HepG2 (cell line): ENCODE measurements at regions not wholly inside any gene's neighbourhood (a gene's known extent, or its start where the extent isn't known, plus 50 kb on each side); places are given as distances from the start of the nearest gene placed in this dataset.

ENCODE experiments used
- ATF6 ChIP-seq: sonication (generic); formaldehyde crosslinking; conservative IDR thresholded peaks from 2 replicates; pipeline ENCODE4 v1.4.0; 2020; ENCODE audit warnings: missing genetic modification reagents
- CEBPB ChIP-seq: IDR thresholded peaks from 2 replicates; pipeline ENCODE4 v1.6.1; 2011; ENCODE audit warnings: low read depth, low read length, improper control_type of control experiment, borderline replicate concordance
- CTCF ChIP-seq: sonication (generic); formaldehyde crosslinking; IDR thresholded peaks from 2 replicates; pipeline ENCODE4 v1.5.0; 2020; ENCODE audit warnings: mild to moderate bottlenecking, missing genetic modification reagents, moderate library complexity
- MLLT10 ChIP-seq: sonication (generic); formaldehyde crosslinking; IDR thresholded peaks from 2 replicates; pipeline ENCODE4 v1.4.0; 2020; ENCODE audit warnings: missing genetic modification reagents
- MTA3 ChIP-seq: sonication (generic); formaldehyde crosslinking; IDR thresholded peaks from 2 replicates; pipeline ENCODE4 v1.4.0; 2020; ENCODE audit warnings: missing genetic modification reagents
- MYC ChIP-seq: sonication (generic); formaldehyde crosslinking; IDR thresholded peaks from 2 replicates; pipeline ENCODE4 v1.9.0; 2021; ENCODE audit warnings: missing genetic modification reagents, borderline replicate concordance
- NFRKB ChIP-seq: fragments of 450-650 bp; IDR thresholded peaks from 2 replicates; pipeline ENCODE4 v1.6.1; 2017
- PCBP1 ChIP-seq: fragments of 200-400 bp; formaldehyde crosslinking; IDR thresholded peaks from 2 replicates; pipeline ENCODE4 v1.6.1; 2017; ENCODE audit warnings: mild to moderate bottlenecking, low read depth, low read length, borderline replicate concordance
- SMARCC2 ChIP-seq: fragments of 450-650 bp; IDR thresholded peaks from 2 replicates; pipeline ENCODE4 v1.6.1; 2017; ENCODE audit warnings: antibody characterized with exemption, mild to moderate bottlenecking
- SMC3 ChIP-seq: IDR thresholded peaks from 2 replicates; pipeline ENCODE4 v1.6.1; 2011; ENCODE audit warnings: low read length, improper control_type of control experiment
- SNRNP70 ChIP-seq: fragments of 200-400 bp; formaldehyde crosslinking; IDR thresholded peaks from 2 replicates; pipeline ENCODE4 v1.6.1; 2017; ENCODE audit warnings: mild to moderate bottlenecking, low read depth, low read length, moderate library complexity
- ZBTB40 ChIP-seq, 2 experiments: fragments of 450-650 bp in 1 of 2; sonication (generic) in 1 of 2; formaldehyde crosslinking in 1 of 2; IDR thresholded peaks; 2 replicates each; pipeline versions ENCODE4 v1.6.1 to v1.8.0; 2016 to 2022; ENCODE audit warnings: antibody characterized with exemption in 1 of 2, mild to moderate bottlenecking in 1 of 2, missing genetic modification reagents in 1 of 2
- ZNF549 ChIP-seq: sonication (generic); formaldehyde crosslinking; IDR thresholded peaks from 2 replicates; pipeline ENCODE4 v1.5.0; 2020; ENCODE audit warnings: missing genetic modification reagents
- ZNF639 ChIP-seq: conservative IDR thresholded peaks from 2 replicates; pipeline ENCODE4 v1.6.1; 2018; ENCODE audit warnings: missing genetic modification reagents

DNA sequence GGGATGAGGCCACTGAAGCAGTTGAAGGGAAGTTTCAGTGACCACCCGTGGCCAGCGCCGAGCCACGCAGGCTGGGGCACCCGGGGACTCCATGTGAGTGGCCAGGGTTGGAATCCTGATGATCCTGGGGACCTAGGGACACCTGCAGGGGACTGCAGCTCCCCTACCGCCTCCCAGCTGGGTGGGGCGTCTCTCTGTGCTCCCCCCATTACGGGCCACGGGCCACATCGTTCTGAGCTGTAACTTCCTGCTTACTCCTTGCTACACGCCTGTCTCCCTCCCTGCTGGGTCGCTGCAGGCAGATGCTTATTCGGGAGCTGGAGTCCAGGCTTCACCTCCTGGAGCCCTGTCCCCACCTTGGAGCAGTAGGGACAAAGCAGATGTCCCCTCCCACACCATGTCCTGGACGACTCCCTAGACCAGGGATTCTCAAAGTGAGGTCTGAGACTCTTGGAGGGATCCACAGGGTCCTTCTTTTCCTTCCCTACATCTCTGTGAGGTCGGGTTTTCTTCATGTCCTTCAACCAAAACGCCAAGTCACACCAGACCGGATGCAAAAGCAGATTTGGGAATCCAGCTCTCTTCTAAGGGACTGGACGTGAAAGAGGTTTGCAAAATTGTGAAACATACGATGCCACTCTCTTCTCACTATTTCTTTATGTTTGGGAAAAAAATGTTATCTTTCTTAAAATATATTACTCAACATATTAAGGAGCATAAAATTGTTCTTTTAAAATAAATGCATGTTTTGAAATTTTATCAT is 85.9 kb upstream of the NCOR2 start:
- TF ChIP-seq MLLT10 (CRISPR knock-in tag) (no peak), CTCF (no peak), MTA3 (CRISPR knock-in tag) (no peak), ZNF639 (CRISPR knock-in tag) (no peak), PCBP1 (no peak), ATF6 (no peak), SMC3 (no peak), ZNF549 (CRISPR knock-in tag) (no peak), SNRNP70 (no peak), NFRKB (no peak), ZBTB40 (IDR thresholded peaks at IDR 0.05) (no peak), ZBTB40 (CRISPR knock-in tag; IDR thresholded peaks at IDR 0.05) (no peak), CEBPB (no peak), SMARCC2 (no peak), MYC (CRISPR knock-in tag) (no peak)
